IPS DF 19.7 (cell line): ENCODE measurements at regions not wholly inside any gene's neighbourhood (a gene's known extent, or its start where the extent isn't known, plus 50 kb on each side); places are given as distances from the start of the nearest gene placed in this dataset.

Experiments
- DNase-seq: peaks from one replicate; pipeline ENCODE4 v3.0.0-alpha.2; 2013; ENCODE audit warnings: low read depth, low spot score

DNA sequence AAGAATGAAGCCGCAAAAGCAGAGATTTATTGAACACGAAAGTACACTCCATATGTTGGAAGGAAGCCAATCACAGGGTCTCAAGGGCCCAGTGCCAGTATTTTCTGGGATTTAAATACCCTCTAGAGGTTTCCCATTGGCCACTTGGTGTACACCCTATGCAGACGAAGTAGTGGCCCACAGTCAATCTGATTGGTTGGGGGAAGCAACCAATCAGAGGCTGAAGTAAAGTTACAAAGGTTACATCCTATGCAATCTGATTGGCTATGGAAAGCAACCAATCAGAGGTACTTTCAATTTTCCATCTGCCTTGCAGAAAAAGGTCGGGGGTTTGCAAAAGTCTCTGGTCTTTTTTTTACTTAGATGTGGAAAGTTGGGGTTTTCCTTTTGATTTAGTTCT lies 481.3 kb upstream of the NRP1 start:
- no peak for DNase-seq

DNA sequence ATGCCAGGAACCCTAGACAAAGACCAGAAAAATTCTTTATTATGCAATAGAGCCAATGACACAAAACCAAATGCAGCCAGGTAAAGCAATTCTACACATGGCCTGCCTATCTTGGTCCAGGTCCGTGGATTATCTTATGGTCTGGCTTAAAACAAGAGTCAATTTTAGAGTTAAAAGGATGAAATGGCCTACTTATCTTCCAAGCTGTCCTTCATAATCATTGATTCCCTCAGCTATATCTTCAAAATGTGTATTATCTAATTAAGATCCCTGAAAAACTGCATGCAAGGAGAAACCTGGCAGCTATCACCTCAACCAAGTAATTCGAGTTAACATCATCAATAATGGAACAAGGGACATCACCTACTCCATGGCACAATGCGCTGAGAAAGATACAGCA lies 479.4 kb upstream of the NRP1 start:
- DNase-seq, result no peak

DNA sequence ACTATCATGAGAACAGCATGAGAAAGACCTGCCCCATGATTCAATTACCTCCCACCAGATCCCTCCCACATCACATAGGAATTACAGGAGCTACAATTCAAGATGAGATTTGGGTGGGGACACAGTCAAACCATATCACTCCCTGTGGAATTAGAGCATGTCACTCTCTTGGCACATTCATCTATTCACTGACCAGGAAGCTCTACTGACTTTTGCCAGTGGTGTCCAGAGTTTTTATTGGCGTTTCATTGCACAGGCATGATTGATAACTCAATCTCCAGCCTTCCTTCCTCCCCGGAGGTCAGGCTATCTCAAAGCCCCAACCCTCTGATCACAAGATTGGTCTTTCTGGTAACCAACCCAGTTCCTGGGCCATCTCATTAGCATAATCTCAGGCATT lies 478.9 kb upstream of the NRP1 start:
- DNase-seq, result no peak

DNA sequence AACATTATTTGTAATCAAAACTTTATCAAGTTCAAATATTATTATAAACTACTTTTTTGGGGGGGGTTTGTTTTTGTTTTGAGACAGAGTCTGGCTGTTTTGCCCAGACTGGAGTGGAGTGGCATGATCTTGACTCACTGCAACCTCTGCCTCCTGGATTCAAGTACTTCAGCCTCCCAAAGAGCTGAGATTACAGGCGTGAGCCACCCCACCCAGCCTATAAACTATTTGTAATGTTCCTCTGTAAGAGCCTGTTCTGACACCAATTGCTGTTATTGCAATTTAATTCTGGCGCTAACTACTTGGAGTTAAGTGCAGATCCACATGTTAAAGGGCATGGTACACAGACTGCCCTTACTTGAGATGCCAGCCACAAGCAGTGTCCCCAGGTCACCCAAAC lies 478.1 kb upstream of the NRP1 start:
- DNase-seq, result no peak

DNA sequence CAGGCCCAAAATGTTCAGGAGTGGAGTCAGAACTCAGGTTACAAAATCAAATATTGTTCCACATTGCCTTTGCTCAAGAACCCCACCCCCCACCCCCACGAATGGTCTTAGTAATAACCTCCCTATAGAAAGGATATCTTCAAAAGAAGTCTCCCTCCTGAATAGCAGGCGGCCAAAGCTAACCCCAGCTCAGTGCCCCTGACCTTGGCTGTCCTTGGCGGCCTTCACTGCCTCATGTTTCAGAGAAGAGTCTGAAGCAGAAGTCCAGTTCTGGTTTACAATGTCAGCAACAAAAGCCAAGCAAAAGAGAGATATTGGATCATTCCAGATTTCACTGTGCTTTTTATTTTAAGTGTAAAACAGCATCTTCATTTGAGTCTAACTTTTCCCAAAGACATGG lies 476.5 kb upstream of the NRP1 start:
- no peak for DNase-seq

DNA sequence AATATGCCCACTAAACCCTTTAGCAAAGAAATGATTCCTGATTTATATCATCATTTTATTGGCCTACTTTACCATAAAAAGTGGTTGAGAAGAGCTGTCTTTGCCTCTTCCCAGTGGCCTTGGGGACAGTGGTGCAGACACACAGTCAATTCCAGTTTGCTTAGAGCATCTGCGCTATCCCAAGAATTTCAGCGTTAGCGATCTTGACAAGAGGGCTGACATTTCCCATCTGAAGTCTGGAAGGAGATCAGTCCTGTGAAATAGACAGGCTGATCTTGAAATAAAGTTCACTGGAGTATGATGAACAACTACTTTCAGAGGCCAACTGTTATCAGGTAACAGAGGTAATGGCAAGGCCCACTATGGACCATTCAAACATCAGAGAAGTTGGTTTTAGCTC lies 475.3 kb upstream of the NRP1 start:
- DNase-seq, result no peak

DNA sequence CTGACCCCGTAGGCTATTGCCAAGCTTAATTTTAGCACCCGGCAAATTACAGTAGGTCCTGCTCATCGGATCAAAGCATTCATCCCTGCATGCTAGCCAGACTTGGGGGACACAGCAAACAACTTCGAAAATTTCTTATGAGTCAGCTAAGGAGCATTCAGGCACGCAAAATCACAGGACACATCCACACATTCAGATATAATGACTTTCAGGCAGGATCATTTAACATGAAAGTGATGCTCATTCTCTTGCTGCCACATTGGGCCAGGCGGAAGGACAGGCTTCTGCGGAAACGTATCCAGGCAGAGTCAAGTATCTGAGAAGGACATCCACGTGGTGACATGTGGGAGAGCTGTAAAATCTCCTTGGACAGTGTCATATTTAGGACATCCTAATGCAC lies 474.0 kb upstream of the NRP1 start:
- DNase-seq, result no peak

DNA sequence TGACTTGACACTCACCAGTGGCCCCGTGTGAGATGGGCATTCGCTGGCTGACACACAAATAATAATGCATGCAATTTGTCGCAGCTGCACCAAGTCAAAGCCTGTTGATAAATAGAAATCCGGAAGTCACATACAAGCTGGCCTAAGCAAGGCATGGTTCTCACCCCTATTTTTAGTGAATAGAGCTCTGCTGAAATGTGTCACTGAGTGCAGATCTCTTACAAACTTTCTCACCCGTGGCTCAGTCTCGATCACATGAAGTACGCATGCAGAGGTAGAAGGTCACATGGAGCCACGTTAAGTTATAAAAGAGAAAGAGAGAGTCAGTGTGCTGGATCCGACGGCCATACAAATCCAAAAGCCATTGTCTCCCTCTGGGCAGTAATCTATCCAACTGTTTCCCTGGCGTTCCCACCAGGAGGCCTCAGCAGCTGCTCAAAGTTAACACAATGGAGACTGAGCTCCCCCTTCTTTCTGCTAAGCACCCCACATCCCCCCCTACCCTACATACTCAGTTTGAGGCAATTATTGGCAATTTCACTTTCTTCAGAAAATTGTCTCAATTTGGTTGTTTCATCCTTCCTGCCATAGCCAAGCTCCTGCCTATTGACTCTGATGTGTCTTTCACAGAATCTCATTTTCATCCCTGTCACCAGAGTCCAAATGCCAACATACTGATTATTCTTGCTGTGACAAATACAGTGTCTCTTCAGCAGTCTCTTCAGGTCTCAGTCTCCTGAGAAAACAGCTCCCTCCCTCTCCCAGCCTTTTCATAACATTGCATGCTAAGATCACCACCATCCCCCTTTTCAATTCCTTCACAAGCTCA lies 473.3 kb upstream of the NRP1 start:
- no peak for DNase-seq

DNA sequence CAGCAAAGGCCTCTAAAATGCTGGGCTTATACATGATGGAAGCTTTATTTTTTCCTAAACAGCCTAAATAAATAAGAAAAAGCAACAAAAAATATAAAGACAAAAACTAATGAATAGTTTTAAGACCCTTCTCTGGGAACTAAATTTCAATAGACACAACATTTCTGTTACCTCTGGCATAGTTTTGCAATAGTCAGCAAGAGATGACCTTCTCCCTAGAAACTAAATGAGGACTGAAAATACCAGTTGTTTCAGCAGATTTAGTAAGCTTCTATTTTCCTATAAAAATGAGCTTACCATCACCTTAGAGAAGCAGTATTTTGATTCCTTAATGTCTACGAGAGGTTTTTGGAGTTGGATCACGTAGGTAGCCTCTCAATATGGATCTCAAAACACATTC lies 471.4 kb upstream of the NRP1 start:
- no peak for DNase-seq

DNA sequence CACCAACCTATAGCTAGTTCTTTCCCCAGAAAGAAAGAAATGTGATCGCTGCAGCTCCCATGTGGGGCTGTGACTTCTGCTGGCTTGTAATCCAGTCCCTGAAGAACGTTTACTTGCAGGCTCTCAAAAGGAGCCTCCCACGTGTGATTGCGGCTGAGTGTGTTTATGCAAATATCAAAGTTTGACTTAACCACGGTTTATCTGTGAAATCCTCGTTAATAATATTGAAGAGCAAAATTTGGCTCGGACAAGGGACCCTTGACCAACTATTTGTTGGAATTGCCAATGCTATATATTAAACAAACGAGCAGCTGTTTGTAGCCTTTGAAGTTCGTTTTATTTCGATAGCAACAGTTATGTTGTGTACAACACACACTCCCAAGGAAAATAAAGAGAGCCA lies 470.1 kb upstream of the NRP1 start:
- DNase-seq, result no peak

DNA sequence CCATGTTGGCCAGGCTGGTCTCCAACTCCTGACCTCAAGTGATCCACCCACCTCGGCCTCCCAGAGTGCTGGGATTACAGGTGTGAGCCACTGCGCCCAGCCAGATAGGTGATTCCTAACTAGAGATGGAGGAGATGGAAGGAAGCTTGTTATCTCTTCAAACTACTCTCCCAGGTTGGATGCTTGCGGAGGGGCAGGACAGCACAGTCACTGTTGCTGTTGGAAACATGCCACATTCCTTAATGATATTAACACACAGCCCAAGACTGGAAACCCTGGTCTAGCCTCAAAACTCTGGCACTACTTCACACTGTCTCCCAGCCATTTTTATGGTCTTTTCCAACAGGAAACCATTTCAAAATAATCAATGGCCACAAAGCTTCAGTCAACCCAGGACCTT lies 468.8 kb upstream of the NRP1 start:
- no peak for DNase-seq

DNA sequence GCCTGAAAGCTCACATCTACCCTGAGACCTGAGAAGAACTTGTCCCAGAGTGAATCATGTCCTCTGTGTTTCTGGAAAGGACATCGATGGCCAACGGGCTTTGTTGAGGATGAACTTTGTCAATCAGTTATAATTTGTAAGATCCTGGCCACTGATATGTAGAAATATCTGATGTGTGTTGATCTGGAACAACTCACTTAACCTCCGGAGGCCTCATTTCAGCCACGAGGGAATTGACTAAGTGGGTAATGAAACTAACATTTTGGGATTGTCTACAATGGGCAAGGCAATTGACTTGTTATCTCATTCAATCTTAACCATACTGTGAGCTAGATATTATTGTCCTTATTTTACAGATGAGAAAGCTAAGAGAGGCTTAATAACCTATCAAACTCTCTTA lies 468.1 kb upstream of the NRP1 start:
- DNase-seq, result no peak

DNA sequence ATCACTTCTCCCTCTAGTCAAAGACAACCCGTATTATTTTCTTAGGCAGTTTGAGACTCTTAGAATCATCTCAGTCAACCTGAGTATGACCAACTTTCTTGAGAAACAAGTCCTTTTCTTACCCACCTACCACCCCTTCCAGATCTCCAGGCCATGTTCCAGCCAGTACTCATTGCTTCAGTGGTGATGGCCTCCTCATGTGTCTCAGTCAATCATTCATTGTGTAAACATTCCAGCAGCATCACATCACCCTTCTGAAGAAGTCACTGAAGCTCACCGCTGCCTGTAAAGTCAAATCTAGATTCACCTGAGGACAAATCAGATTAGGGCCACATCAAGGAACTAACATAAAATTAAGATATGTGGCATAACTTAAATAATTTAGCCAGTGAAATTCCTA lies 467.2 kb upstream of the NRP1 start:
- DNase-seq, result no peak

DNA sequence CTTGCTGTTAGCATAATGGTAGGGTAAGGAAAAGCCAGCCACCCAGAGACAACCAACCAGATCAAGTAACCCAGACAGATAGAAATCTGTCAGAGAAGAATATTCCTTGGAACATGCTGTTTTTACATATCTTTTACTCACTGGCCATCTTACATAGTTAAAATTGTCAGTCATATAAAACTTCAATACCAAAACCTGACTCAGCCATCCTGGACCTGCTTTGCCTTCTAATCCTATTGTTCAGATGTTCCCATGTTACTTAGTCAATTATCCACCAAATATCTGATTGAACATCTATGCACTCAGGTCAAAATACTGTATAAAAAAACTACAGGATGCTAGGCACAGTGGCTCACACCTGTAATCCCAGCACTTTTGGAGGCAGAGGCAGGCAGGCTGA lies 466.5 kb upstream of the NRP1 start:
- no peak for DNase-seq

DNA sequence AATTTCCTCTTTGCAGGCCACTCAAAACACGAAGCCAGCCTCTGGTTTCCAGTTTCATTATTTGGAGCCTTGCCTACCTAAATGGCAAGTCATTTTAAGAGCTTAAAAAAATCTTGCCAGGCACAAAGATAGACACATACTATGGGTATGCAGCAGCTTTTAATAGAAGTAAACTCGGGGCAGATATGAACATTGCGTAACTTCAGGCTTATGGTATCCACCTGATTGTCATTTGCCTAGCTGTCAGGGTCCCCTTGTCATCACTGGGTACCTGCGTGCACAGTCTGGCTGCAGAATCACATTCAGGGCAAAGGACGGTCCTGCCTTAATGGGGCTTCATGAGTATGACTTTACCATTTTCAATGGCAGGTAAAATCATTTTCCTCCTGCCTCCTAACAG lies 466.1 kb upstream of the NRP1 start:
- DNase-seq, result no peak

DNA sequence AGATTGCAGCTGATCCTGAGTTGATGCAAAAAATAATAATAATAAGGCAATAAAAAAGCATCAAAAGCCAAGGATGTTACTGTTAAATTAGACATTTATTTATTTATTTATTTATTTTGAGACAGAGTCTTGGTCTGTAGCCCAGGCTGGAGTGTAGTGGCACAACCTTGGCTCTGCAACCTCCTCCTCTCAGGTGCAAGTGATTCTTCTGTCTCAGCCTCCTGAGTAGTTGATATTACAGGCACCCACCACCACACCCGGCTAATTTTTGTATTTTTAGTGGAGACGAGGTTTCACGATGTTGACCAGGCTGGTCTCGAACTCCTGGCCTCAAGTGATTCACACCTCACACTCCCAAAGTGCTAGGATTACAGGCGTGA lies 465.5 kb upstream of the NRP1 start:
- DNase-seq, result no peak

DNA sequence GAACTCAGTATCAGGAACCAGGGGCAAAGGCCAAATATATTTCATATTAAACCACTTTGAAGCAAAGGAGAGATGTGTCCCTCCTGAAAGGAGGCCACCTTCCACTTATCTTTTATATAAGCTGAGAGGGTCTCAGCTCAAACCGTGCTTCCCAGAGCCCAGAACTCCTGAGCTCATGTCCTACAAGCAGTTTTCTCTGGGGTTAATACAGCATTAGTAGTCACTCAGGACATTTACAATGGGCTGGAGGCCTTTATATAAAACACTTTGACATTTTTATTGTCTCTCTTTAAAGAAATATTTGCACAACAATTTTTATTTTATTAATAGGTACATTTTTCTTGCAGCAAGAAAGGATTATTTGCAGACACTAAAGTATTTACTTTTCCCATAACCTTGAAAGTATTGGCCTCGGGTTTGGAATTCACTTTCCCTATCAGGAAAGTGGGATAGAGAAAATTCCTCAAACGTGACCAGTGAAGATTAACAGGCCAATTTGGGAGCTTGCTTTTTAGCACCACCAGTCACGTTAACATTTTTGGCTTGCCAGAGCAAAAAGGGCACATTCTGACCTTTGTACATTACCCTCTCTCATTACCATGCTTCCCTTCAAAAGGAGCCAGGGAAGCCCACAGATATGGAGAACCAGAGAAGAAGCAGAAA lies 464.9 kb upstream of the NRP1 start:
- no peak for DNase-seq

DNA sequence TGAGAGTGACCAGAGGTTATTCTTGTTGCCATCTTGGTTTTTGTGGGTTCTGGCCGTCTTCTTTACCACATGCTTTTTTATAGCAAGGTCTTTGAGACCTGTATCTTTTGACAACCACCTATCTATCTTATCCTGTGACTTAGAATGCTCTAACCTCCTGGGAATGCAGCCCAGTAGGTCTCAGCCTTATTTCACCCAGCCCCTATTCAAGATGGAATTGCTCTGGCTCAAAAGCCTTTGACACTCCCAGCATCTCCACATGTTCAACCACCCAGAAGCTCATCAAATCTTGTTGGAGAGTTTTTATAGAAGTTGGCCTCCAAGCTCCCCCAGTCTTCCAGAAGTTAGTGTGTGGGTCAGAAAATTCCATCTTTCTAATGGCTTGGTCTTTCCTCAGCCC lies 464.3 kb upstream of the NRP1 start:
- DNase-seq, result no peak

DNA sequence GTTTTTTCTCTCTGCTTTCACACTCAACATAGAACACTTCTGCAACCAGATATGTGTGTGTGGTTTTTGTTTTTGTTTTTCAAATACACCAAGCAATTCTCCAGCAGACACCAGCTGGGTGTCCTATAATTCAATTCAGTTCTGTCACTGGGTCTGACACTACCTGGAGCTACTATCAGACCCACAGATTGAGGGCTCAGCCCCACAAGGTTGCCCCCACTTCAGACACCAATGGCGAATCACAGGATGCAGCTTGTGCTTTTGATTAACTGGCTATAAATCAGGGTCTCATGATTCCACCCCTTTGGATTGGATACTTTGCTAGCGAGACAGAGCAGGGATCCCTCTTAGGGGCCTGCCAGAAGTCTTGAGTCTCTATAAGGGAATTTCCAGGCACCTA lies 462.2 kb upstream of the NRP1 start:
- no peak for DNase-seq

DNA sequence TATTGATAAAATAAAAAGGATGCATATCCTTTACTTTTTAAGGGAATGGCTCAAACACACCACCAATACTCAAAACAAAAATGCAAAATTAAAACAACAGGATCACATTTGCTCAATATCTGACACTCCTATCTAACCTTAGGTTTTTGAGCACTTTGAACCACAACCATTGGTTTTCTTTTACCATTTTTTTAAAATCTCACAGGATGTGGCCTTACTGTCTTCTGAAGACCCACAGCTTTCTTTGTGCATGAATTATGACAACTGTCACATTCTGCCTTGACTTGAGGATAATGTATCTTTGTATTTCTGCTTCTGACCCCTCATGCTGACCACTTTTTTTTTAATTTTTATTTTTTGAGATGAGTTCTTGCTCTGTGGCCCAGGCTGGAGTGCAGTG lies 461.1 kb upstream of the NRP1 start:
- no peak for DNase-seq

DNA sequence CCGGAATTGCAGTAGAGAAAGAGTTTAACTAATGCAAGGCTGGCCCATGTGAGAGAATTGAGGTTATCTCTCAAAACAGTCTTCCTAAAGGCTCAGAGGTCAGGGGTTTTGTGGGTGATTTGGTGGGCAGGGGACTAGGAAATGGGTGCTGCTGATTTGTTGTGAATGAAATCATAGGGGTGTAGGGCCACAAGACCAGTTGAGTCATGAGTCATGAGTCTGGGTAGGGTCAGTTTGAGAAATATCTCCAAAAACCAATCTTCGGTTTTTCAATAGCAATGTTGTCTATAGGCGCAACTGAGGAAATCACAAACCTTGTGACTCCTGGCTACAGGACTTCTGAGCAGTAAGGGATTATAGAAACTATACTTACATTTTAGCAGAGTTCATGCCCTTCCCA lies 460.0 kb upstream of the NRP1 start:
- DNase-seq, result no peak

DNA sequence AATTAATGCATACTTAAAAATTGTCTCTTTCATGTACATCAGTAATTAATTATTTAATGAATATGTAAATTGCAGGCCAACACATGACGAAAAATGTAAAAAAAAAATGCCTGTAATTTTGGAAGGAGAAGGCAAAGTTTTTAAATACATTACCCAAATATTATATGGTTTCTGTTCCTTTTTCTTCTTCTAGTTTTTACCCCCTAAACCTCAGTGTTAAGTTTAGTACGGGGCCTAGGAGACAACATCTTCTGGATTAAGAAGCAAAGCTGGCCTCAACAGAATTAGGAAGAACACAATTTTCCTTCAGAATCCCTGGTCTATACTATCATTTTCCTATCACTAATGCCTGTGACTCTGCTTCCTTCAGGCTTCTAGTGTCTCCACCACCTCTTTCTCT lies 459.3 kb upstream of the NRP1 start:
- DNase-seq, result no peak

DNA sequence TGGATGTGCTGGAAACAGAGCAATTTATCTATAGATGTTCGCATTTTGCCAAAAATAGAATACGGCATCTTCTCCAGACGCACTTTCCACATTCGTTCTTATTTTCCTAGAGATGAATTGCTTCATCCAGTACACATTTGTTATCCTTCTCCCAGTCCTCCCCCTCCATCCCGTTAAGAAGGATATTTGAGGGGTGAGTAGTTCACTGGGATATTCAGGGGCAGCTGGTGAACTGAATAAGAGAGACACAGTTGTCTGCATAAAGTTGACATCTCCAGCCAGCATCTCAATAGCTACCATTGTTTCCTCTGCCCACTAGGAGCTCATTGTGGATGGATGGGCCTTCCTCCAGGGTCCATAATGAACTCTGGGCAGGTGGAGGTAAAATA lies 456.8 kb upstream of the NRP1 start:
- DNase-seq, result no peak
